ENCODE measurements at regions not wholly inside any gene's neighbourhood (a gene's known extent, or its start where the extent isn't known, plus 50 kb on each side); places are given as distances from the start of the nearest gene placed in this dataset.
"Not testable (repeated sequence)": the region's sequence is repeated elsewhere in the genome, so short reads cannot be mapped to it uniquely, and the experiment has no call there.

GRCh38 chr4:160492181-160492580, 1389.3 kb downstream of the RAPGEF2 start:
- DNase-seq (ENCODE audit: low spot score) = no peak

GRCh38 chr4:160493206-160493605, 1390.3 kb downstream of the RAPGEF2 start:
- DNase-seq (ENCODE audit: low spot score) = no peak

- no peak for DNase-seq (ENCODE audit: low spot score)
Observed at GRCh38 chr4:160495356-160495755, 1392.5 kb downstream of the RAPGEF2 start.

GRCh38 chr4:160498211-160498610, 1395.3 kb downstream of the RAPGEF2 start:
- DNase-seq (ENCODE audit: low spot score) = no peak

GRCh38 chr4:160505724-160506123, 1402.8 kb downstream of the RAPGEF2 start:
- DNase-seq (ENCODE audit: low spot score) = no peak

GRCh38 chr4:160510928-160511327, 1408.0 kb downstream of the RAPGEF2 start:
- DNase-seq (ENCODE audit: low spot score) = no peak

- DNase-seq (ENCODE audit: low spot score) = no peak
Observed at GRCh38 chr4:160514126-160514525, 1411.2 kb downstream of the RAPGEF2 start.

- DNase-seq (ENCODE audit: low spot score) = no peak
Observed at GRCh38 chr4:160523231-160523630, 1420.4 kb downstream of the RAPGEF2 start.

- peak; percentile 58 for DNase-seq (ENCODE audit: low spot score)
Observed at GRCh38 chr4:160537681-160538080, 1434.8 kb downstream of the RAPGEF2 start.

- DNase-seq (ENCODE audit: low spot score) = no peak
Observed at GRCh38 chr4:160546201-160546600, 1443.3 kb downstream of the RAPGEF2 start.

GRCh38 chr4:160549951-160550519, 1447.2 kb downstream of the RAPGEF2 start:
- DNase-seq (ENCODE audit: low spot score) = not testable (repeated sequence)

GRCh38 chr4:160562661-160563060, 1459.8 kb downstream of the RAPGEF2 start:
- no peak for DNase-seq (ENCODE audit: low spot score)

- no peak for DNase-seq (ENCODE audit: low spot score)
Observed at GRCh38 chr4:160563552-160564282, 1460.8 kb downstream of the RAPGEF2 start.

- no peak for DNase-seq (ENCODE audit: low spot score)
Observed at GRCh38 chr4:160567634-160568033, 1464.8 kb downstream of the RAPGEF2 start.

GRCh38 chr4:160570271-160570670, 1467.4 kb downstream of the RAPGEF2 start:
- DNase-seq (ENCODE audit: low spot score) = no peak

GRCh38 chr4:160574272-160574671, 1471.4 kb downstream of the RAPGEF2 start:
- not testable (repeated sequence) for DNase-seq (ENCODE audit: low spot score)

GRCh38 chr4:160580581-160580980, 1477.7 kb downstream of the RAPGEF2 start:
- no peak for DNase-seq (ENCODE audit: low spot score)

GRCh38 chr4:160592258-160592657, 1489.4 kb downstream of the RAPGEF2 start:
- no peak for DNase-seq (ENCODE audit: low spot score)

- no peak for DNase-seq (ENCODE audit: low spot score)
Observed at GRCh38 chr4:160595646-160596045, 1492.8 kb downstream of the RAPGEF2 start.

GRCh38 chr4:160604541-160604940, 1501.7 kb downstream of the RAPGEF2 start:
- DNase-seq (ENCODE audit: low spot score) = no peak

- no peak for DNase-seq (ENCODE audit: low spot score)
Observed at GRCh38 chr4:160611181-160611580, 1508.3 kb downstream of the RAPGEF2 start.

GRCh38 chr4:160631044-160631443, 1528.2 kb downstream of the RAPGEF2 start:
- no peak for DNase-seq (ENCODE audit: low spot score)

GRCh38 chr4:160652790-160653189, 1511.0 kb downstream of the FSTL5 start:
- DNase-seq (ENCODE audit: low spot score) = no peak

GRCh38 chr4:160675550-160675949, 1488.2 kb downstream of the FSTL5 start:
- DNase-seq (ENCODE audit: low spot score) = no peak

All from putamen (tissue), 1 donor.